ENCODE measurements at regions not wholly inside any gene's neighbourhood (a gene's known extent, or its start where the extent isn't known, plus 50 kb on each side); places are given as distances from the start of the nearest gene placed in this dataset.

GRCh38 chr20:24235296-24236175 is 233.9 kb upstream of the SYNDIG1 start:
- TF ChIP-seq EGR1 (IDR thresholded peaks at IDR 0.05; ENCODE audit: low read depth in 2 of 2) (no peak), FOXA1 (IDR thresholded peaks at IDR 0.05) (no peak), CTCF (IDR thresholded peaks at IDR 0.05; ENCODE audit: low read depth, low read length, missing input control) (no peak), TAF1 (conservative IDR thresholded peaks at IDR 0.05) (no peak), HNF4A (conservative IDR thresholded peaks at IDR 0.05) (no peak), YY1 (IDR thresholded peaks at IDR 0.05) (no peak), GABPA (IDR thresholded peaks at IDR 0.05 in 1 of 2, conservative IDR thresholded peaks at IDR 0.05 in 1 of 2) (no peak), HNF4G (IDR thresholded peaks at IDR 0.05) (no peak), MAX (IDR thresholded peaks at IDR 0.05) (no peak), RAD21 (IDR thresholded peaks at IDR 0.05) (no peak), JUND (IDR thresholded peaks at IDR 0.05) (no peak)
- TF ChIP-seq, protein P1, sequence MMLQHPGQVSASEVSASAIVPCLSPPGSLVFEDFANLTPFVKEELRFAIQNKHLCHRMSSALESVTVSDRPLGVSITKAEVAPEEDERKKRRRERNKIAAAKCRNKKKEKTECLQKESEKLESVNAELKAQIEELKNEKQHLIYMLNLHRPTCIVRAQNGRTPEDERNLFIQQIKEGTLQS (IDR thresholded peaks at IDR 0.05): no peak
- TF ChIP-seq, protein P2, sequence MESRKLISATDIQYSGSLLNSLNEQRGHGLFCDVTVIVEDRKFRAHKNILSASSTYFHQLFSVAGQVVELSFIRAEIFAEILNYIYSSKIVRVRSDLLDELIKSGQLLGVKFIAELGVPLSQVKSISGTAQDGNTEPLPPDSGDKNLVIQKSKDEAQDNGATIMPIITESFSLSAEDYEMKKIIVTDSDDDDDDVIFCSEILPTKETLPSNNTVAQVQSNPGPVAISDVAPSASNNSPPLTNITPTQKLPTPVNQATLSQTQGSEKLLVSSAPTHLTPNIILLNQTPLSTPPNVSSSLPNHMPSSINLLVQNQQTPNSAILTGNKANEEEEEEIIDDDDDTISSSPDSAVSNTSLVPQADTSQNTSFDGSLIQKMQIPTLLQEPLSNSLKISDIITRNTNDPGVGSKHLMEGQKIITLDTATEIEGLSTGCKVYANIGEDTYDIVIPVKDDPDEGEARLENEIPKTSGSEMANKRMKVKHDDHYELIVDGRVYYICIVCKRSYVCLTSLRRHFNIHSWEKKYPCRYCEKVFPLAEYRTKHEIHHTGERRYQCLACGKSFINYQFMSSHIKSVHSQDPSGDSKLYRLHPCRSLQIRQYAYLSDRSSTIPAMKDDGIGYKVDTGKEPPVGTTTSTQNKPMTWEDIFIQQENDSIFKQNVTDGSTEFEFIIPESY (IDR thresholded peaks at IDR 0.05): no peak
